ENCODE measurements at regions not wholly inside any gene's neighbourhood (a gene's known extent, or its start where the extent isn't known, plus 50 kb on each side); places are given as distances from the start of the nearest gene placed in this dataset.

- no peak for ATAC-seq
- POLR2A ChIA-PET = no interaction called here
Observed at GRCh38 chr2:6645672-6646071, 220.0 kb downstream of the CMPK2 start.

GRCh38 chr2:6647046-6647445, 218.7 kb downstream of the CMPK2 start:
- no peak for ATAC-seq
- DNase-seq (ENCODE audit: low spot score) = no peak
- Histone ChIP-seq H4K20me1 (ENCODE audit: insufficient read depth, low read length) (no peaks in the 10 kb centered on the region), H3K27ac (ENCODE audit: extremely low read length, insufficient read depth, low read length) (no peak overlapping the region), H3K9ac (ENCODE audit: insufficient read depth, low read depth, low read length) (no peak overlapping the region), H3K4me3 (replicated peaks in 1 of 3; ENCODE audit: insufficient read depth in 1 of 3, low read depth in 2 of 3, low read length in 3 of 3) (no peak overlapping the region), H3K9me3 (ENCODE audit: low read length) (no peaks in the 10 kb centered on the region), H3K4me2 (ENCODE audit: low read depth, low read length) (no peak overlapping the region), H2AFZ (ENCODE audit: low read length) (no peak overlapping the region), H3K79me2 (ENCODE audit: insufficient read depth, low read length) (no peaks in the 10 kb centered on the region), H3K27me3 (ENCODE audit: control insufficient read depth in 1 of 2, insufficient read depth in 2 of 2, low read length in 2 of 2) (no peaks in the 10 kb centered on the region; a peak in 1 of 5 replicates), H3K36me3 (replicated peaks in 1 of 2; ENCODE audit: control insufficient read depth in 1 of 2, insufficient read depth in 2 of 2, low read length in 2 of 2) (no peaks in the 10 kb centered on the region), H3K4me1 (ENCODE audit: insufficient read depth, low read length) (no peaks in the 10 kb centered on the region)
- no peak for FAIRE-seq
- CTCF ChIA-PET (ENCODE audit: low intra/inter-chr PET ratio, low total read pairs) = no interaction called here
- 7% methylated on average over 6 of the region's 6 CpGs for WGBS (ENCODE audit: low lambda C conversion rate)
- intact Hi-C loops (cut with micrococcal nuclease; ENCODE audit: unreplicated experiment) (no loop called here), in situ Hi-C loops (cut with HindIII; ENCODE audit: extremely low pct_ligation_motif_present, low pct_unique_long_range_greater_than_20kb) (no loop called here)
- BruUV-seq (replicated peaks) = no TSS peak
- POLR2A ChIA-PET = no interaction called here
- TF ChIP-seq MYC (CRISPR knock-in tag; IDR thresholded peaks at IDR 0.05; ENCODE audit: borderline replicate concordance) (no peak), DRAP1 (CRISPR knock-in tag; IDR thresholded peaks at IDR 0.05) (no peak), NRL (CRISPR knock-in tag; IDR thresholded peaks at IDR 0.05; ENCODE audit: borderline replicate concordance) (no peak), RXRB (CRISPR knock-in tag; IDR thresholded peaks at IDR 0.05; ENCODE audit: borderline replicate concordance) (no peak), ZNF646 (CRISPR knock-in tag; IDR thresholded peaks at IDR 0.05) (no peak), ZBTB42 (CRISPR knock-in tag; IDR thresholded peaks at IDR 0.05) (no peak), HOXA3 (CRISPR knock-in tag; IDR thresholded peaks at IDR 0.05) (no peak), ZNF788 (CRISPR knock-in tag; IDR thresholded peaks at IDR 0.05; ENCODE audit: borderline replicate concordance) (no peak), FOXM1 (CRISPR knock-in tag; IDR thresholded peaks at IDR 0.05) (no peak)

More at GRCh38 chr2:6645672-6646071, 220.0 kb downstream of the CMPK2 start:
- no peak overlapping the region for H2AFZ ChIP-seq (ENCODE audit: low read length)
- WGBS (ENCODE audit: low lambda C conversion rate) = 0% methylated on average over 1 of the region's 1 CpG
- in situ Hi-C loops (cut with HindIII; ENCODE audit: extremely low pct_ligation_motif_present, low pct_unique_long_range_greater_than_20kb) = no loop called here
- TF ChIP-seq IRX3 (CRISPR knock-in tag; IDR thresholded peaks at IDR 0.05; ENCODE audit: borderline replicate concordance, low read depth) (no peak), WIZ (CRISPR knock-in tag; IDR thresholded peaks at IDR 0.05) (no peak), RARA (CRISPR knock-in tag; IDR thresholded peaks at IDR 0.05) (no peak), RXRA (CRISPR knock-in tag; IDR thresholded peaks at IDR 0.05) (no peak), ETV5 (CRISPR knock-in tag; IDR thresholded peaks at IDR 0.05; ENCODE audit: borderline replicate concordance) (no peak), PRMT3 (CRISPR knock-in tag; IDR thresholded peaks at IDR 0.05; ENCODE audit: borderline replicate concordance, low read depth) (no peak), RXRB (CRISPR knock-in tag; IDR thresholded peaks at IDR 0.05; ENCODE audit: borderline replicate concordance) (no peak), SIN3B (IDR thresholded peaks at IDR 0.05; ENCODE audit: low read length) (no peak), KLF12 (CRISPR knock-in tag; IDR thresholded peaks at IDR 0.05; ENCODE audit: borderline replicate concordance) (no peak), GATAD2A (CRISPR knock-in tag; IDR thresholded peaks at IDR 0.05) (no peak), ZBTB38 (CRISPR knock-in tag; IDR thresholded peaks at IDR 0.05) (no peak), MAFK (conservative IDR thresholded peaks at IDR 0.05 in 1 of 2, IDR thresholded peaks at IDR 0.05 in 1 of 2; ENCODE audit: low read length in 2 of 2) (no peak)
- intact Hi-C loops (cut with micrococcal nuclease; ENCODE audit: unreplicated experiment) = no loop called here
- H3K9ac ChIP-seq (ENCODE audit: insufficient read depth, low read depth, low read length) = no peak overlapping the region
- CTCF ChIA-PET (ENCODE audit: low intra/inter-chr PET ratio, low total read pairs) = no interaction called here
- H3K27ac ChIP-seq (ENCODE audit: extremely low read length, insufficient read depth, low read length) = no peak overlapping the region
- H4K20me1 ChIP-seq (ENCODE audit: insufficient read depth, low read length) = no peaks in the 10 kb centered on the region
- H3K36me3 ChIP-seq (replicated peaks in 1 of 2; ENCODE audit: control insufficient read depth in 1 of 2, insufficient read depth in 2 of 2, low read length in 2 of 2) = no peaks in the 10 kb centered on the region
- no peak overlapping the region for H3K4me2 ChIP-seq (ENCODE audit: low read depth, low read length)
- no peaks in the 10 kb centered on the region for H3K9me3 ChIP-seq (ENCODE audit: low read length)
- H3K4me3 ChIP-seq (replicated peaks in 1 of 3; ENCODE audit: insufficient read depth in 1 of 3, low read depth in 2 of 3, low read length in 3 of 3) = no peak overlapping the region
- DNase-seq (ENCODE audit: low spot score) (no peak), FAIRE-seq (no peak)
- no TSS peak for BruUV-seq (replicated peaks)
- H3K4me1 ChIP-seq (ENCODE audit: insufficient read depth, low read length) = no peaks in the 10 kb centered on the region
- no peaks in the 10 kb centered on the region; a peak in 1 of 5 replicates for H3K27me3 ChIP-seq (ENCODE audit: control insufficient read depth in 1 of 2, insufficient read depth in 2 of 2, low read length in 2 of 2)
- no peaks in the 10 kb centered on the region for H3K79me2 ChIP-seq (ENCODE audit: insufficient read depth, low read length)

All from HepG2 (cell line).